Mesendoderm (in vitro differentiated cells): ENCODE measurements at regions not wholly inside any gene's neighbourhood (a gene's known extent, or its start where the extent isn't known, plus 50 kb on each side); places are given as distances from the start of the nearest gene placed in this dataset.

Experiments used
- DNase-seq: peaks from one replicate; pipeline ENCODE4 v3.0.0; 2013
- H2AK5ac ChIP-seq: 2 replicates; pipeline ENCODE4 v1.6.1; 2013; ENCODE audit warnings: low read length, inconsistent platforms
- H2BK120ac ChIP-seq: 2 replicates; pipeline ENCODE4 v1.6.1; 2013; ENCODE audit warnings: low read depth, mild to moderate bottlenecking, low read length, moderate library complexity, mixed read lengths
- H2BK15ac ChIP-seq: replicated peaks from 2 replicates; pipeline ENCODE4 v1.6.1; 2013; ENCODE audit warnings: low read depth, mild to moderate bottlenecking, moderate library complexity
- H2BK5ac ChIP-seq: 2 replicates; pipeline ENCODE4 v1.6.1; 2013; ENCODE audit warnings: low read length, inconsistent platforms
- H3K18ac ChIP-seq: 2 replicates; pipeline ENCODE4 v1.6.1; 2013; ENCODE audit warnings: mild to moderate bottlenecking, low read length, mixed read lengths
- H3K23ac ChIP-seq: one replicate; pipeline ENCODE4 v1.6.1; 2013; ENCODE audit warnings: low read length
- H3K27ac ChIP-seq: 2 replicates; pipeline ENCODE4 v1.5.1; 2013; ENCODE audit warnings: low read depth, mild to moderate bottlenecking, inconsistent platforms, low read length, moderate library complexity
- H3K27me3 ChIP-seq: 2 replicates; pipeline ENCODE4 v1.6.1; 2013; ENCODE audit warnings: low read length, control low read depth, mild to moderate bottlenecking, inconsistent platforms; ENCODE audit not compliant: insufficient read depth, poor library complexity
- H3K36me3 ChIP-seq: 2 replicates; pipeline ENCODE4 v1.6.1; 2013; ENCODE audit warnings: low read length, inconsistent platforms; ENCODE audit not compliant: control insufficient read depth, insufficient read depth
- H3K4ac ChIP-seq: one replicate; pipeline ENCODE4 v1.6.1; 2013; ENCODE audit warnings: low read depth, mild to moderate bottlenecking, low read length, moderate library complexity
- H3K4me1 ChIP-seq: 2 replicates; pipeline ENCODE4 v1.6.1; 2013; ENCODE audit warnings: low read depth, low read length, inconsistent platforms; ENCODE audit not compliant: control insufficient read depth
- H3K4me2 ChIP-seq: 2 replicates; pipeline ENCODE4 v1.6.1; 2013; ENCODE audit warnings: low read length
- H3K4me3 ChIP-seq: 2 replicates; pipeline ENCODE4 v1.5.1; 2013; ENCODE audit warnings: mild to moderate bottlenecking, low read length
- H3K56ac ChIP-seq: one replicate; pipeline ENCODE4 v1.6.1; 2013; ENCODE audit warnings: low read length
- H3K79me1 ChIP-seq: 2 replicates; pipeline ENCODE4 v1.6.1; 2013; ENCODE audit warnings: low read length, inconsistent platforms
- H3K79me2 ChIP-seq: 2 replicates; pipeline ENCODE4 v1.6.1; 2013; ENCODE audit warnings: mild to moderate bottlenecking, low read length; ENCODE audit not compliant: control insufficient read depth, insufficient read depth
- H3K9ac ChIP-seq: 2 replicates; pipeline ENCODE4 v1.6.1; 2013; ENCODE audit warnings: low read length, inconsistent platforms
- H4K5ac ChIP-seq: one replicate; pipeline ENCODE4 v1.6.1; 2013; ENCODE audit warnings: low read length
- H4K8ac ChIP-seq: one replicate; pipeline ENCODE4 v1.6.1; 2013; ENCODE audit warnings: low read depth, mild to moderate bottlenecking, control low read depth, low read length, moderate library complexity
- WGBS: extraction: QIAGEN DNeasy Blood & Tissue Kit; methylation state at CpG from one replicate; pipeline ENCODE4 v1.1.7; 2013; ENCODE audit warnings: low lambda C conversion rate, missing lambda C conversion rate; ENCODE audit not compliant: insufficient coverage; ENCODE audit errors: extremely low coverage; 5-methylcytosine and 5-hydroxymethylcytosine counted together

GRCh38 chr9:90552317-90552716 is 90.3 kb downstream of the DIRAS2 start:
- no peak overlapping the region for H3K27ac ChIP-seq
- peak overlapping the region; percentile 20 for H2BK5ac ChIP-seq
- H3K23ac ChIP-seq, result no peak overlapping the region
- no peak overlapping the region for H4K5ac ChIP-seq
- no peak overlapping the region for H3K18ac ChIP-seq
- H3K56ac ChIP-seq, result no peak overlapping the region
- no peaks in the 10 kb centered on the region for H3K79me2 ChIP-seq
- WGBS, result no CpG with 5 or more reads among the region's 1 CpG
- H3K36me3 ChIP-seq, result no peaks in the 10 kb centered on the region
- H2BK15ac ChIP-seq, result peak overlapping the region; percentile 47
- H3K4me2 ChIP-seq, result no peak overlapping the region
- H3K4me1 ChIP-seq, result no peaks in the 10 kb centered on the region
- no peak for DNase-seq
- H4K8ac ChIP-seq, result no peak overlapping the region
- H2BK120ac ChIP-seq, result no peak overlapping the region
- no peaks in the 10 kb centered on the region for H3K79me1 ChIP-seq
- H3K9ac ChIP-seq, result no peak overlapping the region
- H3K4me3 ChIP-seq, result no peak overlapping the region
- no peaks in the 10 kb centered on the region for H3K27me3 ChIP-seq
- no peak overlapping the region for H3K4ac ChIP-seq
- no peak overlapping the region for H2AK5ac ChIP-seq

GRCh38 chr9:90555351-90556057 is 87.1 kb downstream of the DIRAS2 start:
- Histone ChIP-seq H3K36me3 (no peaks in the 10 kb centered on the region), H3K4me2 (no peak overlapping the region), H3K4me3 (no peak overlapping the region), H4K8ac (no peak overlapping the region), H3K27ac (no peak overlapping the region), H3K79me2 (no peaks in the 10 kb centered on the region), H4K5ac (no peak overlapping the region), H3K56ac (no peak overlapping the region), H3K27me3 (no peaks in the 10 kb centered on the region), H3K4ac (no peak overlapping the region), H3K23ac (no peak overlapping the region), H3K79me1 (no peaks in the 10 kb centered on the region), H2BK5ac (no peak overlapping the region), H2BK15ac (no peak overlapping the region), H2AK5ac (no peak overlapping the region), H3K18ac (no peak overlapping the region), H3K4me1 (no peaks in the 10 kb centered on the region), H2BK120ac (no peak overlapping the region), H3K9ac (no peak overlapping the region)
- no CpG with 5 or more reads among the region's 7 CpGs for WGBS
- no peak for DNase-seq

- H3K4me3 ChIP-seq, result no peak overlapping the region
- H3K27me3 ChIP-seq, result no peaks in the 10 kb centered on the region
- H3K4ac ChIP-seq, result no peak overlapping the region
- no peak overlapping the region for H4K8ac ChIP-seq
- no peak overlapping the region for H2BK120ac ChIP-seq
- H3K36me3 ChIP-seq, result no peaks in the 10 kb centered on the region
- no peak overlapping the region for H3K9ac ChIP-seq
- no peak overlapping the region for H2BK5ac ChIP-seq
- H3K4me1 ChIP-seq, result no peaks in the 10 kb centered on the region
- H3K18ac ChIP-seq, result no peak overlapping the region
- no peaks in the 10 kb centered on the region for H3K79me1 ChIP-seq
- no peak for DNase-seq
- no peak overlapping the region for H2AK5ac ChIP-seq
- H3K23ac ChIP-seq, result no peak overlapping the region
- WGBS, result no CpG with 5 or more reads among the region's 5 CpGs
- H2BK15ac ChIP-seq, result no peak overlapping the region
- H3K27ac ChIP-seq, result no peak overlapping the region
- H3K56ac ChIP-seq, result no peak overlapping the region
- H4K5ac ChIP-seq, result no peak overlapping the region
- H3K79me2 ChIP-seq, result no peaks in the 10 kb centered on the region
- H3K4me2 ChIP-seq, result no peak overlapping the region
Observed at GRCh38 chr9:90556897-90557675, 85.5 kb downstream of the DIRAS2 start.

- no peaks in the 10 kb centered on the region for H3K79me1 ChIP-seq
- no peak overlapping the region for H3K56ac ChIP-seq
- H3K4me1 ChIP-seq, result no peaks in the 10 kb centered on the region
- WGBS, result no CpG with 5 or more reads among the region's 9 CpGs
- H3K4me3 ChIP-seq, result no peak overlapping the region
- no peak overlapping the region for H3K27ac ChIP-seq
- no peaks in the 10 kb centered on the region for H3K36me3 ChIP-seq
- H3K23ac ChIP-seq, result no peak overlapping the region
- no peak overlapping the region for H3K4ac ChIP-seq
- no peak overlapping the region for H3K4me2 ChIP-seq
- no peak overlapping the region for H3K18ac ChIP-seq
- no peak overlapping the region for H4K5ac ChIP-seq
- H2BK15ac ChIP-seq, result no peak overlapping the region
- DNase-seq, result no peak
- no peaks in the 10 kb centered on the region for H3K27me3 ChIP-seq
- H3K79me2 ChIP-seq, result no peaks in the 10 kb centered on the region
- no peak overlapping the region for H2BK120ac ChIP-seq
- no peak overlapping the region for H3K9ac ChIP-seq
- H4K8ac ChIP-seq, result no peak overlapping the region
- no peak overlapping the region for H2BK5ac ChIP-seq
- H2AK5ac ChIP-seq, result no peak overlapping the region
Observed at GRCh38 chr9:90559075-90560073, 83.2 kb downstream of the DIRAS2 start.
